Heart left ventricle (tissue), 16 donors: ENCODE measurements at regions not wholly inside any gene's neighbourhood (a gene's known extent, or its start where the extent isn't known, plus 50 kb on each side); places are given as distances from the start of the nearest gene placed in this dataset.
"Not testable (repeated sequence)": the region's sequence is repeated elsewhere in the genome, so short reads cannot be mapped to it uniquely, and the experiment has no call there.

Source experiments
- ATAC-seq, 4 donors: fragments of 200-7000 bp; cut with Tn5 transposase; one replicate each; pipeline ENCODE4 v1.9.1; 2020 to 2022; ENCODE audit warnings: moderate library complexity in 4 of 4, mild to moderate bottlenecking in 3 of 4, moderate number of reproducible peaks in 1 of 4
- DNase-seq, 5 donors: peaks; one replicate each; pipeline ENCODE4 v3.0.0-alpha.2; 2020
- H3K27ac ChIP-seq, 12 donors: fragments of 200-600 bp; sonication (generic) in 4 of 12; one replicate each; pipeline versions ENCODE4 v1.5.0 to v1.8.0; 2016 to 2022; ENCODE audit warnings: mild to moderate bottlenecking in 2 of 12
- H3K27me3 ChIP-seq, 9 donors: fragments of 200-600 bp; sonication (generic) in 2 of 9; one replicate each; pipeline versions ENCODE4 v1.5.1 to v1.8.0; 2016 to 2022; ENCODE audit warnings: mild to moderate bottlenecking in 3 of 9
- H3K36me3 ChIP-seq, 9 donors: fragments of 200-600 bp; sonication (generic) in 2 of 9; one replicate each; pipeline versions ENCODE4 v1.5.0 to v1.8.0; 2018 to 2022; ENCODE audit warnings: mild to moderate bottlenecking in 2 of 9
- H3K4me1 ChIP-seq, 12 donors: fragments of 200-600 bp; sonication (generic) in 4 of 12; one replicate each; pipeline versions ENCODE4 v1.5.0 to v1.8.0; 2016 to 2022; ENCODE audit warnings: mild to moderate bottlenecking in 3 of 12
- H3K4me3 ChIP-seq, 12 donors: fragments of 200-600 bp; sonication (generic) in 4 of 12; one replicate each; pipeline versions ENCODE4 v1.5.0 to v1.8.0; 2017 to 2022; ENCODE audit warnings: mild to moderate bottlenecking in 9 of 12, moderate library complexity in 4 of 12
- H3K9me3 ChIP-seq, 12 donors: fragments of 200-600 bp; sonication (generic) in 4 of 12; one replicate each; pipeline versions ENCODE4 v1.5.0 to v1.8.0; 2016 to 2022; ENCODE audit warnings: mild to moderate bottlenecking in 1 of 12
- CTCF ChIP-seq, 12 donors: fragments of 200-600 bp; sonication (generic) in 4 of 12; IDR thresholded peaks; one replicate each; pipeline versions ENCODE4 v1.5.0 to v1.8.0; 2018 to 2022; ENCODE audit warnings: antibody characterized with exemption in 12 of 12, mild to moderate bottlenecking in 5 of 12
- POLR2A ChIP-seq, 2 donors: fragments of 450-650 bp; IDR thresholded peaks; one replicate each; pipeline ENCODE4 v1.6.1; 2017; ENCODE audit warnings: antibody characterized with exemption in 2 of 2, mild to moderate bottlenecking in 2 of 2, moderate library complexity in 2 of 2
- WGBS, 4 donors: extraction: QIAGEN DNeasy Blood & Tissue Kit in 2 of 4; methylation state at CpG; one replicate each; pipeline versions ENCODE4 v1.1.5 to v1.1.7; 2013 to 2018; 5-methylcytosine and 5-hydroxymethylcytosine counted together
- intact Hi-C, 10 donors: fragments of 100-400 bp; cut with DNase I; formaldehyde crosslinking; loops; one replicate each; pipeline versions ENCODE4 v1.11.1 to v1.14.2; 2022
- donor health status: ischemic (EF 13 %, LVEDD 7.1; RV severe dilation, severe dysfunction).
- donor health status: healthy with polysubstance abuse.
- donor health status: DM: no; HTN: yes; CAD: no.
- donor health status: DM: no; HTN: no; CAD: no.
- donor health status: ischemic (EF 25% LVEDD 6.9; RV normal size, moderate dysfunction).
- donor health status: ischemic (EF 25% LVEDD 5.7; RV mildly dilated, moderate dysfunction).
- donor health status: healthy.
- donor health status: DM: yes; HTN: yes; CAD: no.
- donor health status: ischemic (EF 35%, LVEDD 5.7; RV mildly dilated, moderate dysfunction).
- donor health status: nonischemic (EF 11% LVEDD 7.7; RV severe dilation, severe dysfunction).
- donor health status: DM: yes; HTN: yes; CAD: no.
- donor health status: PGD.
- donor health status: ischemic (EF 29% LVEDD 5.4; RV normal size, mild dysfunction).
- donor health status: nonischemic (EF 23%, LVEDD 6.1; RV moderate dilation, normal function).

- Histone ChIP-seq H3K9me3 (no peaks in the 10 kb centered on the region), H3K4me1 (no peaks in the 10 kb centered on the region), H3K27ac (no peak overlapping the region), H3K27me3 (peaks cover 0 to 49% (median 5%) of the 10 kb centered on the region in 9 donors), H3K4me3 (no peak overlapping the region), H3K36me3 (no peaks in the 10 kb centered on the region)
- intact Hi-C loops: no loop called here
- DNase-seq (no peak), ATAC-seq (peak in 1 of 4 donors; percentile 18)
- WGBS, 4 donors: 47 to 76% (median 64%) methylated on average over 2 of the region's 2 CpGs
- TF ChIP-seq POLR2A (IDR thresholded peaks at IDR 0.05) (no peak), CTCF (IDR thresholded peaks at IDR 0.05) (no peak)
These were observed 83.1 kb downstream of the VPREB1 start for GRCh38 chr22:22327723-22328122.

- H3K4me1 ChIP-seq: no peaks in the 10 kb centered on the region
- no peaks in the 10 kb centered on the region for H3K36me3 ChIP-seq
- H3K27me3 ChIP-seq: peaks cover 0 to 70% (median 5%) of the 10 kb centered on the region in 9 donors
- TF ChIP-seq POLR2A (IDR thresholded peaks at IDR 0.05) (no peak), CTCF (IDR thresholded peaks at IDR 0.05) (no peak)
- ATAC-seq (no peak), DNase-seq (no peak)
- WGBS, 4 donors: 50 to 61% (median 59%) methylated on average over 2 of the region's 2 CpGs
- no peak overlapping the region for H3K4me3 ChIP-seq
- intact Hi-C loops: no loop called here
- H3K9me3 ChIP-seq: no peaks in the 10 kb centered on the region
- H3K27ac ChIP-seq: no peak overlapping the region
These were observed 85.2 kb downstream of the VPREB1 start for GRCh38 chr22:22329792-22330191.

GRCh38 chr22:22335640-22336039 is 91.1 kb downstream of the VPREB1 start:
- DNase-seq, ATAC-seq, H3K4me3 ChIP-seq, intact Hi-C loops, H3K36me3 ChIP-seq, H3K4me1 ChIP-seq, H3K27ac ChIP-seq: not testable (repeated sequence)
- 67 to 74% (median 72%) methylated on average over 5 of the region's 5 CpGs for WGBS, 4 donors
- Histone ChIP-seq H3K27me3 (peaks cover 0 to 71% (median 9%) of the 10 kb centered on the region in 9 donors), H3K9me3 (peaks cover 0 to 16% (median 0%) of the 10 kb centered on the region in 12 donors)

- H3K4me1 ChIP-seq, ATAC-seq, H3K27ac ChIP-seq, DNase-seq, intact Hi-C loops, H3K4me3 ChIP-seq, H3K36me3 ChIP-seq: not testable (repeated sequence)
- Histone ChIP-seq H3K27me3 (peaks cover 0 to 65% (median 9%) of the 10 kb centered on the region in 9 donors), H3K9me3 (peaks cover 0 to 16% (median 0%) of the 10 kb centered on the region in 12 donors)
- WGBS, 4 donors: 34 to 46% (median 40%) methylated on average over 2 of the region's 2 CpGs
These were observed 91.7 kb downstream of the VPREB1 start for GRCh38 chr22:22336333-22336732.

- Histone ChIP-seq H3K9me3 (peaks cover 0 to 16% (median 0%) of the 10 kb centered on the region in 12 donors), H3K27me3 (peaks cover 0 to 48% (median 9%) of the 10 kb centered on the region in 9 donors)
- H3K4me1 ChIP-seq, ATAC-seq, DNase-seq, H3K27ac ChIP-seq, H3K4me3 ChIP-seq, intact Hi-C loops, H3K36me3 ChIP-seq: not testable (repeated sequence)
- WGBS, 4 donors: 65 to 80% (median 68%) methylated on average over 3 of the region's 3 CpGs
These were observed 94.2 kb downstream of the VPREB1 start for GRCh38 chr22:22338778-22339177.

- Histone ChIP-seq H3K36me3 (no peaks in the 10 kb centered on the region), H3K4me3 (no peak overlapping the region), H3K4me1 (no peaks in the 10 kb centered on the region), H3K27ac (no peak overlapping the region), H3K27me3 (peaks cover 0 to 29% (median 3%) of the 10 kb centered on the region in 9 donors), H3K9me3 (peaks cover 0 to 10% (median 0%) of the 10 kb centered on the region in 12 donors)
- 53 to 60% (median 56%) methylated on average over 4 of the region's 4 CpGs for WGBS, 4 donors
- ATAC-seq: no peak
- intact Hi-C loops: no loop called here
- TF ChIP-seq POLR2A (IDR thresholded peaks at IDR 0.05) (no peak), CTCF (IDR thresholded peaks at IDR 0.05) (no peak)
- DNase-seq: no peak
These were observed 97.2 kb downstream of the VPREB1 start for GRCh38 chr22:22341736-22342135.
